OCI-LY1 (cell line): ENCODE measurements at regions not wholly inside any gene's neighbourhood (a gene's known extent, or its start where the extent isn't known, plus 50 kb on each side); places are given as distances from the start of the nearest gene placed in this dataset.

ENCODE experiments used
- H2AFZ ChIP-seq: fragments of 200-600 bp; sonication (generic), shearing (Covaris generic); 2 replicates; pipeline ENCODE4 v1.6.0; 2014; ENCODE audit warnings: antibody characterized with exemption, mild to moderate bottlenecking, low read length
- H3F3A ChIP-seq: fragments of 200-600 bp; sonication (generic), shearing (Covaris generic); 2 replicates; pipeline ENCODE4 v1.6.0; 2014; ENCODE audit warnings: mild to moderate bottlenecking, antibody characterized with exemption, low read length, moderate library complexity; ENCODE audit not compliant: insufficient read depth
- H3K27ac ChIP-seq: fragments of 200-600 bp; sonication (generic); 2 replicates; pipeline ENCODE4 v1.5.1; 2014; ENCODE audit warnings: low read length, mixed run types, mild to moderate bottlenecking, low read depth; ENCODE audit not compliant: poor library complexity, severe bottlenecking
- H3K27me3 ChIP-seq: fragments of 200-600 bp; sonication (generic); 2 replicates; pipeline ENCODE4 v1.6.0; 2014; ENCODE audit warnings: antibody characterized with exemption, mild to moderate bottlenecking, low read length, moderate library complexity; ENCODE audit not compliant: insufficient read depth
- H3K36me3 ChIP-seq: fragments of 200-600 bp; sonication (generic); 2 replicates; pipeline ENCODE4 v1.6.1; 2014; ENCODE audit warnings: mild to moderate bottlenecking, antibody characterized with exemption, low read length, moderate library complexity, mixed read lengths; ENCODE audit not compliant: insufficient read depth
- H3K4me1 ChIP-seq: fragments of 200-600 bp; sonication (generic); 2 replicates; pipeline ENCODE4 v1.5.1; 2014; ENCODE audit warnings: mild to moderate bottlenecking, low read length, moderate library complexity; ENCODE audit not compliant: insufficient read depth, severe bottlenecking
- H3K4me2 ChIP-seq: fragments of 200-600 bp; sonication (generic), shearing (Covaris generic); 2 replicates; pipeline ENCODE4 v1.6.1; 2014; ENCODE audit warnings: low read length
- H3K4me3 ChIP-seq: fragments of 200-600 bp; sonication (generic); 2 replicates; pipeline ENCODE4 v1.5.1; 2014; ENCODE audit warnings: low read length, low read depth, mild to moderate bottlenecking, mixed read lengths; ENCODE audit not compliant: poor library complexity, severe bottlenecking
- H3K79me2 ChIP-seq: fragments of 200-600 bp; shearing (Covaris generic); 2 replicates; pipeline ENCODE4 v1.6.1; 2016; ENCODE audit warnings: mixed run types, low read length, mixed read lengths; ENCODE audit not compliant: insufficient read depth
- H3K9ac ChIP-seq: fragments of 200-600 bp; sonication (generic), shearing (Covaris generic); 2 replicates; pipeline ENCODE4 v1.6.1; 2014; ENCODE audit warnings: mild to moderate bottlenecking, low read length, mixed read lengths
- H3K9me2 ChIP-seq: fragments of 200-600 bp; sonication (generic), shearing (Covaris generic); 2 replicates; pipeline ENCODE4 v1.6.1; 2014; ENCODE audit warnings: low read depth, mild to moderate bottlenecking, low read length, mixed read lengths
- H3K9me3 ChIP-seq: fragments of 200-600 bp; shearing (Covaris generic); 2 replicates; pipeline ENCODE4 v1.6.1; 2014; ENCODE audit warnings: low read length, mixed read lengths
- H4K20me1 ChIP-seq: fragments of 200-600 bp; sonication (generic), shearing (Covaris generic); 2 replicates; pipeline ENCODE4 v1.6.0; 2016; ENCODE audit warnings: mild to moderate bottlenecking, low read length; ENCODE audit not compliant: insufficient read depth
- EZH2 ChIP-seq: fragments of 200-600 bp; sonication (generic), shearing (Covaris generic); IDR thresholded peaks from 2 replicates; pipeline ENCODE4 v1.8.0; 2017; ENCODE audit warnings: borderline replicate concordance, mixed run types, mild to moderate bottlenecking, antibody characterized with exemption, low read length, moderate library complexity, mixed read lengths
- TF ChIP-seq, protein P1 (sequence below): fragments of 200-600 bp; sonication (generic), shearing (Covaris generic); IDR thresholded peaks from 2 replicates; pipeline ENCODE4 v1.5.1; 2017; ENCODE audit warnings: mild to moderate bottlenecking, antibody characterized with exemption, low read length, moderate library complexity, mixed read lengths

DNA sequence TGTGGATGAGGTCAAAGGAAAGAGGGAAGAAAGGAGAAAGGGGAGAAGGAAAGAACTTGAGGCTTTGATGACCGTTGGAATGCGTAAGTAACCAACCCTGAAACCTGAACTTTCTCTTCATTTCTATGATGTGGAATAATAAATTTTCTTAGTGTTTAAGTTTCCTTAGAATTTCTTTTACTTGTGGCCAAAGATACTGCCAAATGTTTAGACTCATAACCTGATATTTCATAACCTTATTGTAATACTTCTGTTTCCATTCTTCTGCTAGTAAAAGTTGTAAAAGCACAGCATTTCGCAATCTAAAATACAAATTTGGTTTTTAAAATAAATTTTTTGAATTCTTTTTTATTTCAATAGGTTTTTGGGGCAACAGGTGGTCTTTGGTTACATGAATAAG is 258.5 kb upstream of the GIMD1 start:
- Histone ChIP-seq H3K9me2 (no peaks in the 10 kb centered on the region), H4K20me1 (no peaks in the 10 kb centered on the region), H3F3A (no peaks in the 10 kb centered on the region), H3K9ac (no peak overlapping the region), H2AFZ (no peak overlapping the region), H3K27me3 (no peaks in the 10 kb centered on the region), H3K4me3 (no peak overlapping the region), H3K4me1 (no peaks in the 10 kb centered on the region), H3K9me3 (no peaks in the 10 kb centered on the region), H3K27ac (no peak overlapping the region), H3K4me2 (no peak overlapping the region), H3K79me2 (no peaks in the 10 kb centered on the region), H3K36me3 (no peaks in the 10 kb centered on the region)
- TF ChIP-seq, protein P1, sequence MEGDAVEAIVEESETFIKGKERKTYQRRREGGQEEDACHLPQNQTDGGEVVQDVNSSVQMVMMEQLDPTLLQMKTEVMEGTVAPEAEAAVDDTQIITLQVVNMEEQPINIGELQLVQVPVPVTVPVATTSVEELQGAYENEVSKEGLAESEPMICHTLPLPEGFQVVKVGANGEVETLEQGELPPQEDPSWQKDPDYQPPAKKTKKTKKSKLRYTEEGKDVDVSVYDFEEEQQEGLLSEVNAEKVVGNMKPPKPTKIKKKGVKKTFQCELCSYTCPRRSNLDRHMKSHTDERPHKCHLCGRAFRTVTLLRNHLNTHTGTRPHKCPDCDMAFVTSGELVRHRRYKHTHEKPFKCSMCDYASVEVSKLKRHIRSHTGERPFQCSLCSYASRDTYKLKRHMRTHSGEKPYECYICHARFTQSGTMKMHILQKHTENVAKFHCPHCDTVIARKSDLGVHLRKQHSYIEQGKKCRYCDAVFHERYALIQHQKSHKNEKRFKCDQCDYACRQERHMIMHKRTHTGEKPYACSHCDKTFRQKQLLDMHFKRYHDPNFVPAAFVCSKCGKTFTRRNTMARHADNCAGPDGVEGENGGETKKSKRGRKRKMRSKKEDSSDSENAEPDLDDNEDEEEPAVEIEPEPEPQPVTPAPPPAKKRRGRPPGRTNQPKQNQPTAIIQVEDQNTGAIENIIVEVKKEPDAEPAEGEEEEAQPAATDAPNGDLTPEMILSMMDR, result no peak
- no peak for TF ChIP-seq EZH2

DNA sequence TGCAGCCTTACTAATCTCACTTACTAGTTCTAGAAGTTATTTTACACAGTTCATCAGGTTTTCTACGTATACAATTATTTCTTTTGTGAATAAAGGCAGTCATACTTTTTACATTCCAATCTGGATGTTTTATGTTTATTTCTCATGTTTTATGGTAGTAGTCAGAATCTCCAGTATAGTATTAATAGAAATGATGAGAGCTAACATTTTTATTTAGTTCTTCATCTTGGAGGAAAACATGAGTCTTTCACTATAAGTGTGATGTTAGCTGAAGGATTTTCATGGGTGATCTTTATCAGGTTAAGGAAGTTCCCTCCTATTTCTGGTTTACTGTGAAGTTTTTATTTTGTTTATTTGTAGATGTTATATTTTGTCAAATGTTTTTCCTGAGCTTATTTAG is 256.1 kb upstream of the GIMD1 start:
- no peak overlapping the region for H3K9ac ChIP-seq
- no peaks in the 10 kb centered on the region for H3K9me2 ChIP-seq
- no peak overlapping the region for H3K27ac ChIP-seq
- H3K79me2 ChIP-seq, result no peaks in the 10 kb centered on the region
- no peak for TF ChIP-seq EZH2
- TF ChIP-seq, protein P1, result no peak
- no peaks in the 10 kb centered on the region for H3K36me3 ChIP-seq
- no peak overlapping the region for H2AFZ ChIP-seq
- H3K27me3 ChIP-seq, result no peaks in the 10 kb centered on the region
- H3K4me3 ChIP-seq, result no peak overlapping the region
- no peaks in the 10 kb centered on the region for H3K9me3 ChIP-seq
- H4K20me1 ChIP-seq, result no peaks in the 10 kb centered on the region
- H3F3A ChIP-seq, result no peaks in the 10 kb centered on the region
- no peaks in the 10 kb centered on the region for H3K4me1 ChIP-seq
- H3K4me2 ChIP-seq, result no peak overlapping the region

DNA sequence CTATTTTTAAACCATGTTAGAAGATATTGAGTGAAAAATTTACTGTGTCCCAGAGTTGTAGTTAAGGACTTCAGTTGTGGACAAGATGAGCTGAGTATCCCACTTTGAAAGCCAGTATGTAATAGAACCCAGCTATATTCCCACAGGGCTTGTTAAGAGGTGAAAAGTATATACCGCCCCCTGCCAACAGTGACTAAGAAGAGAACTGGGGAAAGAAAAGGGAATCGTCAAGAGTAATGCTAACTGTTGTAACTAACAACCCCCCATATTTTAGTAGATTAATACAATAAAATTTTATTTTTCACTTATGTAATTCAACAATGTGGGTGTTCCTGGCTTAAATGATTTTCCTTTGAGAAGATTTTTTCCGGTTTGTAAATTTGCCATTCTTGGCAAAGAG is 250.4 kb upstream of the GIMD1 start:
- TF ChIP-seq, protein P1, result no peak
- no peak for TF ChIP-seq EZH2
- Histone ChIP-seq H2AFZ (no peak overlapping the region), H3K36me3 (no peaks in the 10 kb centered on the region), H3K9me2 (no peaks in the 10 kb centered on the region), H3F3A (no peaks in the 10 kb centered on the region), H3K79me2 (no peaks in the 10 kb centered on the region), H3K9ac (no peak overlapping the region), H3K9me3 (no peaks in the 10 kb centered on the region), H4K20me1 (no peaks in the 10 kb centered on the region), H3K4me3 (no peak overlapping the region), H3K27me3 (no peaks in the 10 kb centered on the region), H3K27ac (no peak overlapping the region), H3K4me2 (no peak overlapping the region), H3K4me1 (no peaks in the 10 kb centered on the region)
